H1 (cell line): ENCODE measurements at regions not wholly inside any gene's neighbourhood (a gene's known extent, or its start where the extent isn't known, plus 50 kb on each side); places are given as distances from the start of the nearest gene placed in this dataset.

Experiments used
- CTCF ChIA-PET: fragments of 300-600 bp; sonication (Branson Sonifier 250); formaldehyde crosslinking; loops from one replicate; lab custom pipeline; 2021; ENCODE audit not compliant: partially characterized antibody; lab: Charles Lee
- POLR2A ChIA-PET: fragments of 300-600 bp; sonication (Branson Sonifier 250); formaldehyde crosslinking; loops from one replicate; lab custom pipeline; 2021; ENCODE audit warnings: inconsistent platforms; ENCODE audit not compliant: partially characterized antibody; lab: Charles Lee
- DNase-seq, 2 experiments: peaks; one replicate each; pipeline versions ENCODE4 v3.0.0 to v3.0.0-alpha.2; 2010 to 2022; ENCODE audit warnings: low spot score in 2 of 2, low read depth in 1 of 2, mixed read lengths in 1 of 2
- FAIRE-seq: peaks from 2 replicates; lab custom pipeline; 2011; peaks lifted over from hg19 to GRCh38; lab: Jason Lieb, UNC
- H2AFZ ChIP-seq: 2 replicates; pipeline ENCODE4 v1.8.1; 2012; ENCODE audit warnings: low read length, inconsistent platforms
- H2AK5ac ChIP-seq: 2 replicates; pipeline ENCODE4 v1.6.1; 2013; ENCODE audit warnings: low read depth, low read length
- H2BK120ac ChIP-seq: replicated peaks from 2 replicates; pipeline ENCODE3; 2013; ENCODE audit warnings: low read depth, low read length, inconsistent platforms
- H2BK12ac ChIP-seq: 2 replicates; pipeline ENCODE4 v1.6.1; 2013; ENCODE audit warnings: low read depth, low read length
- H2BK15ac ChIP-seq: 2 replicates; pipeline ENCODE4 v1.6.1; 2013; ENCODE audit warnings: low read length
- H2BK20ac ChIP-seq: 2 replicates; pipeline ENCODE4 v1.6.1; 2013; ENCODE audit warnings: low read length
- H2BK5ac ChIP-seq: 2 replicates; pipeline ENCODE4 v1.6.1; 2013; ENCODE audit warnings: low read depth, low read length
- H3K14ac ChIP-seq: 2 replicates; pipeline ENCODE4 v1.6.1; 2013; ENCODE audit warnings: inconsistent platforms; ENCODE audit not compliant: insufficient read length
- H3K18ac ChIP-seq: 2 replicates; pipeline ENCODE4 v1.6.1; 2013; ENCODE audit warnings: low read length; ENCODE audit errors: extremely low read depth
- H3K23ac ChIP-seq: 2 replicates; pipeline ENCODE4 v1.6.1; 2013; ENCODE audit warnings: inconsistent platforms; ENCODE audit not compliant: insufficient read length
- H3K23me2 ChIP-seq: 2 replicates; pipeline ENCODE4 v1.6.1; 2013; ENCODE audit warnings: low read depth, low read length
- H3K27ac ChIP-seq: 2 replicates; pipeline ENCODE4 v1.6.1; 2011; ENCODE audit warnings: low read depth, low read length, inconsistent platforms
- H3K27me3 ChIP-seq, 4 experiments: replicated peaks in 1 of 4; 1 replicate in 1 of 4; 2 replicates in 3 of 4; pipeline versions ENCODE4 v1.6.1 to v1.8.1; 2011 to 2013; ENCODE audit warnings: low read length in 3 of 4, mild to moderate bottlenecking in 3 of 4, inconsistent platforms in 2 of 4, mixed read lengths in 2 of 4, moderate library complexity in 1 of 4; ENCODE audit not compliant: control insufficient read depth in 3 of 4, insufficient read depth in 3 of 4; ENCODE audit errors: extremely low read depth in 1 of 4
- H3K36me3 ChIP-seq, 4 experiments: 2 replicates each; pipeline versions ENCODE4 v1.6.1 to v1.8.1; 2011 to 2013; ENCODE audit warnings: mild to moderate bottlenecking in 4 of 4, low read length in 3 of 4, moderate library complexity in 2 of 4, control low read depth in 1 of 4, inconsistent platforms in 1 of 4; ENCODE audit not compliant: insufficient read depth in 4 of 4, control insufficient read depth in 2 of 4
- H3K4ac ChIP-seq: replicated peaks from 2 replicates; pipeline ENCODE3; 2013; ENCODE audit warnings: low read length, low read depth, mixed read lengths, inconsistent platforms; ENCODE audit not compliant: insufficient read length
- H3K4me1 ChIP-seq, 4 experiments: replicated peaks in 1 of 4; 1 replicate in 1 of 4; 2 replicates in 3 of 4; pipeline versions ENCODE4 v1.6.1 to v1.8.1; 2011 to 2013; ENCODE audit warnings: low read length in 3 of 4, inconsistent platforms in 2 of 4, mixed read lengths in 1 of 4; ENCODE audit not compliant: insufficient read depth in 4 of 4, control insufficient read depth in 3 of 4
- H3K4me2 ChIP-seq, 2 experiments: 2 replicates each; pipeline versions ENCODE4 v1.6.1 to v1.8.1; 2011 to 2013; ENCODE audit warnings: low read depth in 2 of 2, low read length in 2 of 2, control low read depth in 1 of 2, inconsistent platforms in 1 of 2, mild to moderate bottlenecking in 1 of 2; ENCODE audit not compliant: insufficient read depth in 1 of 2
- H3K4me3 ChIP-seq, 4 experiments: fragments of 200-600, 300-600 bp in 1 of 4; sonication (generic), shearing (Covaris generic), sonication (Bioruptor Twin) in 1 of 4; 2 replicates each; pipeline versions ENCODE4 v1.5.1 to v1.8.1; 2011 to 2016; ENCODE audit warnings: low read length in 4 of 4, low read depth in 3 of 4, control low read depth in 2 of 4, inconsistent platforms in 2 of 4, mild to moderate bottlenecking in 2 of 4, mixed read lengths in 1 of 4, moderate library complexity in 1 of 4; ENCODE audit not compliant: insufficient read depth in 2 of 4; ENCODE audit errors: extremely low read depth in 1 of 4
- H3K56ac ChIP-seq: replicated peaks from 2 replicates; pipeline ENCODE3; 2013; ENCODE audit warnings: low read depth, mild to moderate bottlenecking, mixed read lengths, low read length, inconsistent platforms; ENCODE audit not compliant: insufficient read length
- H3K79me1 ChIP-seq: 2 replicates; pipeline ENCODE4 v1.6.1; 2013; ENCODE audit warnings: low read depth, low read length, control low read depth
- H3K79me2 ChIP-seq, 2 experiments: 2 replicates each; pipeline versions ENCODE4 v1.6.1 to v1.8.1; 2012 to 2013; ENCODE audit warnings: low read length in 2 of 2, mild to moderate bottlenecking in 2 of 2, inconsistent platforms in 1 of 2; ENCODE audit not compliant: insufficient read depth in 2 of 2, control insufficient read depth in 1 of 2
- H3K9ac ChIP-seq, 4 experiments: replicated peaks in 1 of 4; 1 replicate in 1 of 4; 2 replicates in 3 of 4; pipeline versions ENCODE4 v1.6.1 to v1.8.1; 2011 to 2013; ENCODE audit warnings: low read depth in 3 of 4, low read length in 3 of 4, control low read depth in 2 of 4, mild to moderate bottlenecking in 2 of 4, moderate library complexity in 2 of 4, inconsistent platforms in 1 of 4; ENCODE audit errors: extremely low read depth in 1 of 4
- H3K9me3 ChIP-seq, 2 experiments: 2 replicates each; pipeline versions ENCODE4 v1.6.1 to v1.8.1; 2012 to 2013; ENCODE audit warnings: mild to moderate bottlenecking in 2 of 2, moderate library complexity in 2 of 2, control low read depth in 1 of 2, inconsistent platforms in 1 of 2, low read depth in 1 of 2, low read length in 1 of 2, mixed read lengths in 1 of 2; ENCODE audit not compliant: insufficient read depth in 2 of 2
- H4K20me1 ChIP-seq, 2 experiments: replicated peaks in 1 of 2; 2 replicates each; pipeline versions ENCODE3 to v1.8.1; 2011 to 2013; ENCODE audit warnings: inconsistent platforms in 2 of 2, low read length in 2 of 2, mild to moderate bottlenecking in 1 of 2; ENCODE audit not compliant: insufficient read depth in 2 of 2, control insufficient read depth in 1 of 2
- H4K5ac ChIP-seq: 2 replicates; pipeline ENCODE4 v1.6.1; 2013; ENCODE audit warnings: low read length, low read depth, mixed read lengths, inconsistent platforms; ENCODE audit not compliant: insufficient read length
- H4K8ac ChIP-seq: 2 replicates; pipeline ENCODE4 v1.8.0; 2013; ENCODE audit warnings: mild to moderate bottlenecking, moderate library complexity, low read length, inconsistent platforms; ENCODE audit not compliant: insufficient read depth; ENCODE audit errors: extremely low read depth
- H4K91ac ChIP-seq: replicated peaks from 2 replicates; pipeline ENCODE3; 2013; ENCODE audit warnings: low read length, mixed read lengths, inconsistent platforms; ENCODE audit not compliant: insufficient read length
- ATF2 ChIP-seq: IDR thresholded peaks from 2 replicates; pipeline ENCODE4 v1.6.1; 2012; ENCODE audit warnings: low read length, inconsistent platforms
- BACH1 ChIP-seq: IDR thresholded peaks from 2 replicates; pipeline ENCODE4 v1.6.1; 2012; ENCODE audit warnings: low read length, improper control_type of control experiment
- CBX8 ChIP-seq: fragments of 300-800, 300-1000 bp; sonication (generic); IDR thresholded peaks from 2 replicates; pipeline ENCODE4 v1.7.1; 2016; ENCODE audit warnings: low read depth, low read length, borderline replicate concordance
- E2F6 ChIP-seq: IDR thresholded peaks from 2 replicates; pipeline ENCODE4 v1.6.1; 2012; ENCODE audit warnings: inconsistent platforms
- JUN ChIP-seq: IDR thresholded peaks from 2 replicates; pipeline ENCODE4 v1.6.1; 2011; ENCODE audit warnings: low read depth, mild to moderate bottlenecking, improper control_type of control experiment, low read length
- JUND ChIP-seq: IDR thresholded peaks from 2 replicates; pipeline ENCODE4 v1.6.1; 2011; ENCODE audit warnings: mild to moderate bottlenecking, improper control_type of control experiment, low read length
- MAFK ChIP-seq: IDR thresholded peaks from 2 replicates; pipeline ENCODE4 v1.6.1; 2012; ENCODE audit warnings: low read depth, mild to moderate bottlenecking, improper control_type of control experiment, low read length
- RNF2 ChIP-seq: fragments of 200-900, 300-1000 bp; sonication (generic); IDR thresholded peaks from 2 replicates; pipeline ENCODE4 v1.7.1; 2016; ENCODE audit warnings: borderline replicate concordance, low read depth, mild to moderate bottlenecking, antibody characterized with exemption, low read length; ENCODE audit not compliant: poor library complexity, severe bottlenecking; ENCODE audit errors: missing control alignments
- SAP30 ChIP-seq: fragments of 300-600 bp; sonication (generic); IDR thresholded peaks from 2 replicates; pipeline ENCODE4 v1.7.1; 2012; ENCODE audit warnings: low read length, moderate library complexity, mild to moderate bottlenecking, inconsistent platforms; ENCODE audit not compliant: insufficient read depth, insufficient replicate concordance
- SRF ChIP-seq: IDR thresholded peaks from 2 replicates; pipeline ENCODE4 v1.6.1; 2011; ENCODE audit warnings: mild to moderate bottlenecking, low read depth, low read length, moderate library complexity
- USF2 ChIP-seq: IDR thresholded peaks from 2 replicates; pipeline ENCODE4 v1.6.1; 2011; ENCODE audit warnings: low read length, improper control_type of control experiment
- WGBS, 2 experiments: shearing (Covaris generic) in 1 of 2; methylation state at CpG; one replicate each; pipeline versions ENCODE4 v1.1.6 to v1.1.7; 2013 to 2015; ENCODE audit warnings: low lambda C conversion rate in 2 of 2, mixed read lengths in 2 of 2, inconsistent platforms in 1 of 2, low coverage in 1 of 2, missing lambda C conversion rate in 1 of 2; ENCODE audit not compliant: insufficient replicate concordance in 2 of 2, insufficient coverage in 1 of 2, insufficient read length in 1 of 2; ENCODE audit errors: extremely low coverage in 1 of 2, missing lambda C conversion rate in 1 of 2; 5-methylcytosine and 5-hydroxymethylcytosine counted together

- Histone ChIP-seq H4K20me1 (no peaks in the 10 kb centered on the region), H3K23me2 (no peaks in the 10 kb centered on the region), H3K27me3 (no peaks in the 10 kb centered on the region), H2AK5ac (no peak overlapping the region), H3K9ac (no peak overlapping the region), H4K5ac (no peak overlapping the region), H3K79me2 (no peaks in the 10 kb centered on the region), H3K79me1 (no peaks in the 10 kb centered on the region), H2BK12ac (no peak overlapping the region), H2BK120ac (no peak overlapping the region), H4K91ac (no peak overlapping the region), H3K9me3 (peaks cover 0 to 14% of the 10 kb centered on the region in 2 experiments; a peak in 1 of 4 replicates), H2AFZ (no peak overlapping the region), H3K4me1 (peaks cover 0 to 7% (median 1%) of the 10 kb centered on the region in 4 experiments; a peak in 3 of 7 replicates), H3K27ac (no peak overlapping the region), H3K36me3 (no peaks in the 10 kb centered on the region), H2BK15ac (no peak overlapping the region), H3K4me2 (no peak overlapping the region), H2BK5ac (no peak overlapping the region), H3K4ac (no peak overlapping the region), H3K14ac (no peak overlapping the region), H2BK20ac (no peak overlapping the region), H3K18ac (no peak overlapping the region), H3K23ac (no peak overlapping the region), H3K56ac (no peak overlapping the region), H3K4me3 (no peak overlapping the region), H4K8ac (no peak overlapping the region)
- POLR2A ChIA-PET: no interaction called here
- 92% methylated on average over 5 of the region's 5 CpGs; no CpG with 5 or more reads in 1 of the 2 experiments for WGBS, 2 experiments
- DNase-seq (no peak), FAIRE-seq (no peak)
- CTCF ChIA-PET: no interaction called here
- TF ChIP-seq JUND (no peak), SAP30 (no peak), BACH1 (no peak), SRF (no peak), USF2 (no peak), ATF2 (no peak), CBX8 (no peak), MAFK (no peak), RNF2 (no peak), JUN (no peak), E2F6 (no peak)
These were observed 694.3 kb downstream of the BRINP1 start for GRCh38 chr9:118674942-118675341.
